ENCODE measurements at regions not wholly inside any gene's neighbourhood (a gene's known extent, or its start where the extent isn't known, plus 50 kb on each side); places are given as distances from the start of the nearest gene placed in this dataset.
"Not testable (repeated sequence)": the region's sequence is repeated elsewhere in the genome, so short reads cannot be mapped to it uniquely, and the experiment has no call there.

- peak; percentile 10 for DNase-seq
These were observed 54.4 kb upstream of the JAK1 start for GRCh38 chr1:65020774-65021173.

GRCh38 chr1:65021795-65022194, 55.4 kb upstream of the JAK1 start:
- no peak for DNase-seq

GRCh38 chr1:65022216-65022615, 55.9 kb upstream of the JAK1 start:
- DNase-seq, result no peak

- DNase-seq, result no peak
These were observed 59.4 kb upstream of the JAK1 start for GRCh38 chr1:65025794-65026193.

GRCh38 chr1:65026235-65026634, 59.9 kb upstream of the JAK1 start:
- peak; percentile 80 for DNase-seq

GRCh38 chr1:65027666-65028358, 61.5 kb upstream of the JAK1 start:
- DNase-seq, result no peak

- not testable (repeated sequence) for DNase-seq
These were observed 63.1 kb upstream of the JAK1 start for GRCh38 chr1:65029434-65029833.

- DNase-seq, result not testable (repeated sequence)
These were observed 68.5 kb upstream of the JAK1 start for GRCh38 chr1:65034879-65035278.

- no peak for DNase-seq
These were observed 70.3 kb upstream of the JAK1 start for GRCh38 chr1:65036570-65037051.

- no peak for DNase-seq
These were observed 72.7 kb upstream of the JAK1 start for GRCh38 chr1:65039066-65039465.

GRCh38 chr1:65039508-65039907, 73.2 kb upstream of the JAK1 start:
- DNase-seq, result no peak

GRCh38 chr1:65042467-65042866, 76.1 kb upstream of the JAK1 start:
- no peak for DNase-seq

- DNase-seq, result no peak
These were observed 78.1 kb upstream of the JAK1 start for GRCh38 chr1:65044411-65044810.

GRCh38 chr1:65045022-65045817, 78.9 kb upstream of the JAK1 start:
- no peak for DNase-seq

- DNase-seq, result no peak
These were observed 82.0 kb upstream of the JAK1 start for GRCh38 chr1:65048335-65048734.

GRCh38 chr1:65049941-65050713, 83.8 kb upstream of the JAK1 start:
- no peak for DNase-seq

GRCh38 chr1:65050735-65051134, 84.4 kb upstream of the JAK1 start:
- peak; percentile 86 for DNase-seq

GRCh38 chr1:65054481-65054880, 88.1 kb upstream of the JAK1 start:
- no peak for DNase-seq

- DNase-seq, result no peak
These were observed 89.4 kb upstream of the JAK1 start for GRCh38 chr1:65055747-65056146.

GRCh38 chr1:65056234-65056633, 89.9 kb upstream of the JAK1 start:
- DNase-seq, result no peak

- DNase-seq, result no peak
These were observed 90.5 kb upstream of the JAK1 start for GRCh38 chr1:65056866-65057265.

- peak; percentile 15 for DNase-seq
These were observed 88.0 kb upstream of the AK4 start for GRCh38 chr1:65059930-65060538.

GRCh38 chr1:65062339-65062738, 85.7 kb upstream of the AK4 start:
- DNase-seq, result no peak

Data from NCI-H146 (cell line).